ENCODE measurements at regions not wholly inside any gene's neighbourhood (a gene's known extent, or its start where the extent isn't known, plus 50 kb on each side); places are given as distances from the start of the nearest gene placed in this dataset.

- H3K4me1 ChIP-seq (replicated peaks) = no peaks in the 10 kb centered on the region
- no peaks in the 10 kb centered on the region for H3K9me3 ChIP-seq (replicated peaks)
- H3K4me3 ChIP-seq = no peak overlapping the region
- H3K27me3 ChIP-seq (replicated peaks) = no peaks in the 10 kb centered on the region
- no peaks in the 10 kb centered on the region for H3K36me3 ChIP-seq
- DNase-seq (ENCODE audit: low read depth in 1 of 2, low spot score in 2 of 2) = no peak
- H3K27ac ChIP-seq = no peak overlapping the region
Measured at GRCh38 chr1:217181176-217181746, 449.6 kb downstream of the GPATCH2 start.

GRCh38 chr1:217180443-217180842 is 450.4 kb downstream of the GPATCH2 start:
- H3K27ac ChIP-seq = no peak overlapping the region
- no peaks in the 10 kb centered on the region for H3K36me3 ChIP-seq
- no peak overlapping the region for H3K4me3 ChIP-seq
- no peak for DNase-seq (ENCODE audit: low read depth in 1 of 2, low spot score in 2 of 2)
- no peaks in the 10 kb centered on the region for H3K4me1 ChIP-seq (replicated peaks)
- H3K27me3 ChIP-seq (replicated peaks) = no peaks in the 10 kb centered on the region
- H3K9me3 ChIP-seq (replicated peaks) = no peaks in the 10 kb centered on the region

GRCh38 chr1:217164403-217164802 is 441.2 kb upstream of the ESRRG start:
- Histone ChIP-seq H3K27me3 (replicated peaks) (no peaks in the 10 kb centered on the region), H3K4me3 (no peak overlapping the region), H3K4me1 (replicated peaks) (no peaks in the 10 kb centered on the region), H3K36me3 (no peaks in the 10 kb centered on the region), H3K9me3 (replicated peaks) (no peaks in the 10 kb centered on the region), H3K27ac (no peak overlapping the region)
- DNase-seq (ENCODE audit: low read depth in 1 of 2, low spot score in 2 of 2) = no peak

- no peaks in the 10 kb centered on the region for H3K4me1 ChIP-seq (replicated peaks)
- no peaks in the 10 kb centered on the region for H3K27me3 ChIP-seq (replicated peaks)
- H3K4me3 ChIP-seq = no peak overlapping the region
- no peaks in the 10 kb centered on the region for H3K9me3 ChIP-seq (replicated peaks)
- DNase-seq (ENCODE audit: low read depth in 1 of 2, low spot score in 2 of 2) = no peak
- no peaks in the 10 kb centered on the region for H3K36me3 ChIP-seq
- no peak overlapping the region for H3K27ac ChIP-seq
Measured at GRCh38 chr1:217153361-217153760, 430.1 kb upstream of the ESRRG start.

- no peak for DNase-seq (ENCODE audit: low read depth in 1 of 2, low spot score in 2 of 2)
- Histone ChIP-seq H3K4me3 (no peak overlapping the region), H3K36me3 (no peaks in the 10 kb centered on the region), H3K4me1 (replicated peaks) (no peaks in the 10 kb centered on the region), H3K27ac (no peak overlapping the region), H3K27me3 (replicated peaks) (no peaks in the 10 kb centered on the region), H3K9me3 (replicated peaks) (no peaks in the 10 kb centered on the region)
Measured at GRCh38 chr1:217150366-217150765, 427.1 kb upstream of the ESRRG start.

- Histone ChIP-seq H3K4me1 (replicated peaks) (no peaks in the 10 kb centered on the region), H3K4me3 (no peak overlapping the region), H3K36me3 (no peaks in the 10 kb centered on the region), H3K27me3 (replicated peaks) (no peaks in the 10 kb centered on the region), H3K9me3 (replicated peaks) (no peaks in the 10 kb centered on the region), H3K27ac (no peak overlapping the region)
- DNase-seq (ENCODE audit: low read depth in 1 of 2, low spot score in 2 of 2) = no peak
Measured at GRCh38 chr1:217149791-217150190, 426.6 kb upstream of the ESRRG start.

GRCh38 chr1:217141711-217142110 is 418.5 kb upstream of the ESRRG start:
- Histone ChIP-seq H3K27me3 (replicated peaks) (no peaks in the 10 kb centered on the region), H3K4me1 (replicated peaks) (no peaks in the 10 kb centered on the region), H3K27ac (no peak overlapping the region), H3K4me3 (no peak overlapping the region), H3K36me3 (no peaks in the 10 kb centered on the region), H3K9me3 (replicated peaks) (no peaks in the 10 kb centered on the region; the same call in 1 of the 2 replicates)
- no peak for DNase-seq (ENCODE audit: low read depth in 1 of 2, low spot score in 2 of 2)

GRCh38 chr1:217140041-217140901 is 417.0 kb upstream of the ESRRG start:
- no peak for DNase-seq (ENCODE audit: low read depth in 1 of 2, low spot score in 2 of 2)
- no peak overlapping the region for H3K4me3 ChIP-seq
- no peaks in the 10 kb centered on the region; the same call in 1 of the 2 replicates for H3K9me3 ChIP-seq (replicated peaks)
- no peaks in the 10 kb centered on the region for H3K4me1 ChIP-seq (replicated peaks)
- H3K36me3 ChIP-seq = no peaks in the 10 kb centered on the region
- peaks cover 4% of the 10 kb centered on the region; the same call in 1 of the 2 replicates for H3K27me3 ChIP-seq (replicated peaks)
- no peak overlapping the region for H3K27ac ChIP-seq

GRCh38 chr1:217139513-217139912 is 416.3 kb upstream of the ESRRG start:
- no peaks in the 10 kb centered on the region for H3K36me3 ChIP-seq
- H3K9me3 ChIP-seq (replicated peaks) = no peaks in the 10 kb centered on the region; the same call in 1 of the 2 replicates
- H3K27me3 ChIP-seq (replicated peaks) = peaks cover 12% of the 10 kb centered on the region; the same call in 1 of the 2 replicates
- no peak for DNase-seq (ENCODE audit: low read depth in 1 of 2, low spot score in 2 of 2)
- no peak overlapping the region for H3K27ac ChIP-seq
- no peaks in the 10 kb centered on the region for H3K4me1 ChIP-seq (replicated peaks)
- no peak overlapping the region for H3K4me3 ChIP-seq

GRCh38 chr1:217138799-217139466 is 415.7 kb upstream of the ESRRG start:
- DNase-seq (ENCODE audit: low read depth in 1 of 2, low spot score in 2 of 2) = no peak
- Histone ChIP-seq H3K27me3 (replicated peaks) (peaks cover 14% of the 10 kb centered on the region; the same call in 1 of the 2 replicates), H3K27ac (no peak overlapping the region), H3K9me3 (replicated peaks) (no peaks in the 10 kb centered on the region; the same call in 1 of the 2 replicates), H3K4me3 (no peak overlapping the region), H3K36me3 (no peaks in the 10 kb centered on the region), H3K4me1 (replicated peaks) (no peaks in the 10 kb centered on the region)

GRCh38 chr1:217138173-217138765 is 415.0 kb upstream of the ESRRG start:
- DNase-seq (ENCODE audit: low read depth in 1 of 2, low spot score in 2 of 2) = no peak
- Histone ChIP-seq H3K27me3 (replicated peaks) (peaks cover 14% of the 10 kb centered on the region; the same call in 1 of the 2 replicates), H3K27ac (no peak overlapping the region), H3K4me3 (no peak overlapping the region), H3K9me3 (replicated peaks) (no peaks in the 10 kb centered on the region; the same call in 1 of the 2 replicates), H3K4me1 (replicated peaks) (no peaks in the 10 kb centered on the region), H3K36me3 (no peaks in the 10 kb centered on the region)

GRCh38 chr1:217137210-217137881 is 414.1 kb upstream of the ESRRG start:
- DNase-seq (ENCODE audit: low read depth in 1 of 2, low spot score in 2 of 2) = no peak
- H3K27me3 ChIP-seq (replicated peaks) = peaks cover 14% of the 10 kb centered on the region; the same call in 1 of the 2 replicates
- no peak overlapping the region for H3K27ac ChIP-seq

GRCh38 chr1:217136895-217137205 is 413.6 kb upstream of the ESRRG start:
- Histone ChIP-seq H3K4me1 (replicated peaks) (no peaks in the 10 kb centered on the region), H3K9me3 (replicated peaks) (no peaks in the 10 kb centered on the region; the same call in 1 of the 2 replicates), H3K4me3 (no peak overlapping the region), H3K27ac (no peak overlapping the region), H3K36me3 (no peaks in the 10 kb centered on the region), H3K27me3 (replicated peaks) (peaks cover 14% of the 10 kb centered on the region; the same call in 1 of the 2 replicates)
- DNase-seq (ENCODE audit: low read depth in 1 of 2, low spot score in 2 of 2) = no peak

More at GRCh38 chr1:217137210-217137881, 414.1 kb upstream of the ESRRG start:
- H3K36me3 ChIP-seq = no peaks in the 10 kb centered on the region
- H3K4me1 ChIP-seq (replicated peaks) = no peaks in the 10 kb centered on the region
- H3K9me3 ChIP-seq (replicated peaks) = no peaks in the 10 kb centered on the region; the same call in 1 of the 2 replicates
- H3K4me3 ChIP-seq = no peak overlapping the region

Measured in SJSA1 (cell line).